NCI-H69 (cell line): ENCODE measurements at regions not wholly inside any gene's neighbourhood (a gene's known extent, or its start where the extent isn't known, plus 50 kb on each side); places are given as distances from the start of the nearest gene placed in this dataset.

ENCODE experiments used
- DNase-seq: peaks from one replicate; lab custom pipeline; 2025; lab: John Stamatoyannopoulos, UW

- no peak for DNase-seq
Measured at GRCh38 chr21:28233536-28234220, 759.0 kb downstream of the LTN1 start.

- no peak for DNase-seq
Measured at GRCh38 chr21:28230559-28230958, 762.1 kb downstream of the LTN1 start.

GRCh38 chr21:28229814-28230213 lies 762.9 kb downstream of the LTN1 start:
- DNase-seq = no peak

GRCh38 chr21:28228636-28228995 lies 764.1 kb downstream of the LTN1 start:
- no peak for DNase-seq

GRCh38 chr21:28227881-28228635 lies 764.6 kb downstream of the LTN1 start:
- DNase-seq = no peak

- no peak for DNase-seq
Measured at GRCh38 chr21:28226563-28226962, 766.1 kb downstream of the LTN1 start.

- no peak for DNase-seq
Measured at GRCh38 chr21:28224191-28224726, 768.4 kb downstream of the LTN1 start.

- no peak for DNase-seq
Measured at GRCh38 chr21:28221984-28222383, 770.7 kb downstream of the LTN1 start.

GRCh38 chr21:28220680-28221079 lies 772.0 kb downstream of the LTN1 start:
- no peak for DNase-seq

- no peak for DNase-seq
Measured at GRCh38 chr21:28216976-28217523, 775.6 kb downstream of the LTN1 start.

- no peak for DNase-seq
Measured at GRCh38 chr21:28215214-28215954, 777.3 kb downstream of the LTN1 start.

GRCh38 chr21:28214786-28215185 lies 777.9 kb downstream of the LTN1 start:
- no peak for DNase-seq

- DNase-seq = no peak
Measured at GRCh38 chr21:28213261-28213660, 779.4 kb downstream of the LTN1 start.

GRCh38 chr21:28212061-28212460 lies 780.6 kb downstream of the LTN1 start:
- DNase-seq = no peak

GRCh38 chr21:28207436-28208173 lies 785.1 kb downstream of the LTN1 start:
- DNase-seq = no peak

- no peak for DNase-seq
Measured at GRCh38 chr21:28200726-28201125, 792.0 kb downstream of the LTN1 start.

GRCh38 chr21:28196981-28197380 lies 795.7 kb downstream of the LTN1 start:
- DNase-seq = no peak

- DNase-seq = no peak
Measured at GRCh38 chr21:28193189-28193588, 799.5 kb downstream of the LTN1 start.

GRCh38 chr21:28186604-28187003 lies 806.1 kb downstream of the LTN1 start:
- DNase-seq = no peak

- DNase-seq = no peak
Measured at GRCh38 chr21:28181730-28182129, 810.9 kb downstream of the LTN1 start.

GRCh38 chr21:28179136-28179535 lies 813.5 kb downstream of the LTN1 start:
- no peak for DNase-seq

- no peak for DNase-seq
Measured at GRCh38 chr21:28177124-28177523, 815.6 kb downstream of the LTN1 start.
